Smooth muscle cell (in vitro differentiated cells): ENCODE measurements at regions not wholly inside any gene's neighbourhood (a gene's known extent, or its start where the extent isn't known, plus 50 kb on each side); places are given as distances from the start of the nearest gene placed in this dataset.

Experiments
- DNase-seq: peaks from one replicate; lab custom pipeline; 2025; ENCODE audit not compliant: unreplicated experiment; lab: John Stamatoyannopoulos, UW
- H2AFZ ChIP-seq: fragments of 200-600 bp; sonication (generic); 2 replicates; pipeline ENCODE4 v1.6.0; 2016; ENCODE audit warnings: antibody characterized with exemption, low read depth, mild to moderate bottlenecking
- H3F3A ChIP-seq: fragments of 200-600 bp; sonication (generic); 2 replicates; pipeline ENCODE4 v1.6.0; 2017; ENCODE audit warnings: antibody characterized with exemption, low read depth
- H3K27ac ChIP-seq: fragments of 200-600 bp; sonication (generic); 2 replicates; pipeline ENCODE4 v1.5.1; 2016; ENCODE audit warnings: low read depth, mild to moderate bottlenecking
- H3K27me3 ChIP-seq: fragments of 200-600 bp; sonication (generic); 2 replicates; pipeline ENCODE4 v1.6.1; 2016; ENCODE audit warnings: low read depth, mild to moderate bottlenecking
- H3K36me3 ChIP-seq: fragments of 200-600 bp; sonication (generic); 2 replicates; pipeline ENCODE4 v1.5.1; 2016; ENCODE audit warnings: low read depth
- H3K4me1 ChIP-seq: fragments of 200-600 bp; sonication (generic); 2 replicates; pipeline ENCODE4 v1.5.1; 2016; ENCODE audit warnings: low read depth
- H3K4me2 ChIP-seq: fragments of 200-600 bp; sonication (generic); 2 replicates; pipeline ENCODE4 v1.6.0; 2016; ENCODE audit warnings: mild to moderate bottlenecking
- H3K4me3 ChIP-seq: fragments of 200-600 bp; sonication (generic); 2 replicates; pipeline ENCODE4 v1.5.1; 2016; ENCODE audit warnings: mild to moderate bottlenecking
- H3K79me2 ChIP-seq: fragments of 200-600 bp; sonication (generic); 2 replicates; pipeline ENCODE4 v1.6.0; 2016; ENCODE audit warnings: low read depth, mild to moderate bottlenecking
- H3K9ac ChIP-seq: fragments of 200-600 bp; sonication (generic); 2 replicates; pipeline ENCODE4 v1.6.0; 2016; ENCODE audit warnings: low read depth
- H3K9me3 ChIP-seq: fragments of 200-600 bp; sonication (generic); replicated peaks from 2 replicates; pipeline ENCODE4 v1.5.1; 2016; ENCODE audit warnings: low read depth
- H4K20me1 ChIP-seq: fragments of 200-600 bp; sonication (generic); 2 replicates; pipeline ENCODE4 v1.6.0; 2016; ENCODE audit warnings: low read depth
- WGBS: methylation state at CpG from one replicate; pipeline ENCODE4 v1.1.7; 2016; ENCODE audit warnings: low lambda C conversion rate; 5-methylcytosine and 5-hydroxymethylcytosine counted together
- TF ChIP-seq, protein P1 (sequence below): fragments of 200-600 bp; sonication (generic); IDR thresholded peaks from 2 replicates; pipeline ENCODE4 v1.5.1; 2017; ENCODE audit warnings: borderline replicate concordance, mild to moderate bottlenecking, antibody characterized with exemption; ENCODE audit not compliant: insufficient read depth, poor library complexity, severe bottlenecking

DNA sequence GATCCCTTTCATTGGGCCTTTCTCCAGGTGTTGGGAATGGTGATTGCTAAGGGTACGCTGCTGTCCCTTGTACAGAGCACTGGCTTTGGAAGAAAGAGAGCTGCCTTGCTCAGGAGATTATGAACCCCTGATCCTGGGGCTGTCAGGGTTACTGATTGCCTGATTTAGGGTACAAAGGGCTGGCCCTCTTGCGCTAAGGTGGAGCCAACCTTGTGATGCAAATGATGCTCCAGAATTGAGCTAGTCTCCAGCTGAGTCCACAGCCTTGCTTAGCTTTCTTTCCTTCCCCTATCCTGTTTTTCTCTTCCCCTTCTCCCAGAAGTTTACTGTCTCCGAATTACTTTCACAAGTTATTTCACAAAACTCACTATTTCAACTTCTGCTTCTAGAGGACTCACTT is 334.7 kb downstream of the AMY1C start:
- no peak overlapping the region for H3K9ac ChIP-seq
- H3K4me1 ChIP-seq, result no peaks in the 10 kb centered on the region
- H4K20me1 ChIP-seq, result no peaks in the 10 kb centered on the region
- H3K4me2 ChIP-seq, result no peak overlapping the region
- no peaks in the 10 kb centered on the region for H3F3A ChIP-seq
- H3K4me3 ChIP-seq, result no peak overlapping the region
- TF ChIP-seq, protein P1, sequence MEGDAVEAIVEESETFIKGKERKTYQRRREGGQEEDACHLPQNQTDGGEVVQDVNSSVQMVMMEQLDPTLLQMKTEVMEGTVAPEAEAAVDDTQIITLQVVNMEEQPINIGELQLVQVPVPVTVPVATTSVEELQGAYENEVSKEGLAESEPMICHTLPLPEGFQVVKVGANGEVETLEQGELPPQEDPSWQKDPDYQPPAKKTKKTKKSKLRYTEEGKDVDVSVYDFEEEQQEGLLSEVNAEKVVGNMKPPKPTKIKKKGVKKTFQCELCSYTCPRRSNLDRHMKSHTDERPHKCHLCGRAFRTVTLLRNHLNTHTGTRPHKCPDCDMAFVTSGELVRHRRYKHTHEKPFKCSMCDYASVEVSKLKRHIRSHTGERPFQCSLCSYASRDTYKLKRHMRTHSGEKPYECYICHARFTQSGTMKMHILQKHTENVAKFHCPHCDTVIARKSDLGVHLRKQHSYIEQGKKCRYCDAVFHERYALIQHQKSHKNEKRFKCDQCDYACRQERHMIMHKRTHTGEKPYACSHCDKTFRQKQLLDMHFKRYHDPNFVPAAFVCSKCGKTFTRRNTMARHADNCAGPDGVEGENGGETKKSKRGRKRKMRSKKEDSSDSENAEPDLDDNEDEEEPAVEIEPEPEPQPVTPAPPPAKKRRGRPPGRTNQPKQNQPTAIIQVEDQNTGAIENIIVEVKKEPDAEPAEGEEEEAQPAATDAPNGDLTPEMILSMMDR, result no peak
- H3K79me2 ChIP-seq, result no peaks in the 10 kb centered on the region
- 74% methylated on average over 3 of the region's 3 CpGs for WGBS
- H2AFZ ChIP-seq, result no peak overlapping the region
- no peak for DNase-seq
- no peaks in the 10 kb centered on the region for H3K36me3 ChIP-seq
- peaks cover 4% of the 10 kb centered on the region for H3K27me3 ChIP-seq
- H3K27ac ChIP-seq, result no peak overlapping the region
- H3K9me3 ChIP-seq, result no peaks in the 10 kb centered on the region

DNA sequence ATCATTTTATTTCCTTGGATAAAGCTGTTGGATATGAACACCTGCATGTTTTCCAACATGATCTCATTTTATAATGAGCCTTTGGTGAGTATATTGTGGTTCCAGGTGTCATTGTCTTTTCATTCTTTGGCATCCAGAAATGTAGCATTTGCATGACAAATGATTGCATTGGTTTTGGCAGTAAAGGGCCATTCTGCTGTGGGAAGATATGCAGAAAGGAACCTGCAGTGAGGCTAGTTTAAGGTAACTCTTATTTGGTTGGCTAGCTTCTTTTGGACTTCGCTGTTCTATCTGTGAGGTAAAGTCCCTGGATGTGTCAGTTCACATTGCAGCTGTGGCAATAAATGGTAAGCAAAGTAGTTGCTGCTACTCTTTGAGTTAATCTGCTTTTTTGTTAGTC is 343.0 kb downstream of the AMY1C start:
- 58% methylated on average over 1 of the region's 1 CpG for WGBS

DNA sequence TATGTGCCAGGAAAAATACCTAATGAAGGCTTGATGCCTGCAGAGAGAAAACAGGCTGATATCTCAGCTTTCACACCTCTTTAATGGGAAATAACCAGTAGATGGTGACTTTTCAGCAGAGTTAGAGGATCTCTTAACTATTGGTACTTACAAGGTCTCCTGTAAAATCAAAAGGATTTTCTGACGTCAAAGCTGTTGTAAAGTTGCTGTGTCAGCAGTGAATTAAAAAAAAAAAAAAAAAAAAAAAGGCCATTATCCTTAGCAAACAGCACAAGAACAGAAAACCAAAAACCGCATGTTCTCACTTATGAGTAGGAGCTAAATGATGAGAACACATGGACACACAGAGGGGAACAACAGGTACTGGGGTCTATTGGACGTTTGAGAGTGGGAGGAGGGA is 349.1 kb downstream of the AMY1C start:
- Histone ChIP-seq H3K4me2 (no peak overlapping the region), H3K36me3 (no peaks in the 10 kb centered on the region), H3K79me2 (no peaks in the 10 kb centered on the region), H2AFZ (no peak overlapping the region), H4K20me1 (no peaks in the 10 kb centered on the region), H3K9ac (no peak overlapping the region), H3K27me3 (no peaks in the 10 kb centered on the region), H3K4me3 (no peak overlapping the region), H3F3A (no peaks in the 10 kb centered on the region), H3K27ac (no peak overlapping the region), H3K9me3 (no peaks in the 10 kb centered on the region), H3K4me1 (no peaks in the 10 kb centered on the region)
- DNase-seq, result no peak
- TF ChIP-seq, protein P1, result no peak
- 75% methylated on average over 3 of the region's 3 CpGs for WGBS

More for the DNA sequence above, 343.0 kb downstream of the AMY1C start:
- Histone ChIP-seq H3K27me3 (no peaks in the 10 kb centered on the region), H3K36me3 (no peaks in the 10 kb centered on the region), H3K79me2 (no peaks in the 10 kb centered on the region), H3K9me3 (no peaks in the 10 kb centered on the region), H3K4me1 (no peaks in the 10 kb centered on the region), H3K4me2 (no peak overlapping the region), H3F3A (no peaks in the 10 kb centered on the region), H3K4me3 (no peak overlapping the region), H3K27ac (no peak overlapping the region), H2AFZ (no peak overlapping the region), H3K9ac (no peak overlapping the region), H4K20me1 (no peaks in the 10 kb centered on the region)
- no peak for DNase-seq
- TF ChIP-seq, protein P1, result no peak

DNA sequence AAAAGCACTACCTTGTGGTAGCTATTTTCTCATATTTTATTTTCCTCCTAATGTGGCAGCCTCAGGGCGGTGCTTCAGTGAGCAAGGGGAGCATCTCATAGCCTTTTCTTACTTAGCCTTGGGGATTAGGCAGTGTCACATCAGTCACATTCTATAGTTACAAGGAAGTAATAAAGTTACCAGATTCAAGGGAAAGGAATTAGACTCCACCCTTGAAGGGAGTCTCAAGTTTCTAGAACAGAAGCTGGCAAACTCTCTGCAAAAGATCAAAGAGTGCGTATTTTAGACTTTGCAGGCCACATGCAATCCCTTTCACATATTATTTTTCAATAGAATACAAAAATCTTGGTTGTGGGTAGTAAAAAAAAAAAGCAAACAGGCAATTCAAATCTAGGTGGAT is 350.4 kb downstream of the AMY1C start:
- H3K27ac ChIP-seq, result no peak overlapping the region
- H4K20me1 ChIP-seq, result no peaks in the 10 kb centered on the region
- H3K4me3 ChIP-seq, result no peak overlapping the region
- H3K4me1 ChIP-seq, result no peaks in the 10 kb centered on the region
- no peaks in the 10 kb centered on the region for H3K9me3 ChIP-seq
- WGBS, result 58% methylated on average over 2 of the region's 2 CpGs
- no peak overlapping the region for H3K9ac ChIP-seq
- no peak overlapping the region for H3K4me2 ChIP-seq
- H3F3A ChIP-seq, result no peaks in the 10 kb centered on the region
- no peak for DNase-seq
- no peaks in the 10 kb centered on the region for H3K27me3 ChIP-seq
- TF ChIP-seq, protein P1, result no peak
- H2AFZ ChIP-seq, result no peak overlapping the region
- H3K36me3 ChIP-seq, result no peaks in the 10 kb centered on the region
- H3K79me2 ChIP-seq, result no peaks in the 10 kb centered on the region
